WI38 (cell line): ENCODE measurements at regions not wholly inside any gene's neighbourhood (a gene's known extent, or its start where the extent isn't known, plus 50 kb on each side); places are given as distances from the start of the nearest gene placed in this dataset.

Source experiments
- H3K4me3 ChIP-seq: 2 replicates; pipeline ENCODE4 v1.5.1; 2011; ENCODE audit warnings: low read depth, mild to moderate bottlenecking, control low read depth, low read length
- CTCF ChIP-seq: IDR thresholded peaks from 2 replicates; pipeline ENCODE4 v1.5.1; 2012; ENCODE audit warnings: low read depth, mild to moderate bottlenecking, control low read depth, low read length

GRCh38 chr4:71239365-71239764 lies 99.5 kb upstream of the SLC4A4 start:
- no peak overlapping the region for H3K4me3 ChIP-seq
- TF ChIP-seq CTCF: no peak

GRCh38 chr4:71240094-71240493 lies 98.7 kb upstream of the SLC4A4 start:
- TF ChIP-seq CTCF: no peak
- no peak overlapping the region for H3K4me3 ChIP-seq

- no peak overlapping the region for H3K4me3 ChIP-seq
- TF ChIP-seq CTCF: no peak
Observed at GRCh38 chr4:71241501-71242288, 97.1 kb upstream of the SLC4A4 start.

GRCh38 chr4:71243091-71243833 lies 95.6 kb upstream of the SLC4A4 start:
- TF ChIP-seq CTCF: no peak
- H3K4me3 ChIP-seq: no peak overlapping the region

- TF ChIP-seq CTCF: no peak
- H3K4me3 ChIP-seq: no peak overlapping the region
Observed at GRCh38 chr4:71247706-71248105, 91.1 kb upstream of the SLC4A4 start.

- no peak for TF ChIP-seq CTCF
Observed at GRCh38 chr4:71251261-71251660, 87.6 kb upstream of the SLC4A4 start.

GRCh38 chr4:71253545-71253944 lies 85.3 kb upstream of the SLC4A4 start:
- no peak for TF ChIP-seq CTCF
- no peak overlapping the region for H3K4me3 ChIP-seq

More at GRCh38 chr4:71251261-71251660, 87.6 kb upstream of the SLC4A4 start:
- no peak overlapping the region for H3K4me3 ChIP-seq
